A549 (cell line): ENCODE measurements at regions not wholly inside any gene's neighbourhood (a gene's known extent, or its start where the extent isn't known, plus 50 kb on each side); places are given as distances from the start of the nearest gene placed in this dataset.

ENCODE experiments used
- CTCF ChIP-seq: fragments of >200 bp; sonication (Bioruptor Twin); formaldehyde crosslinking; IDR thresholded peaks from 3 replicates; pipeline ENCODE4 v1.5.1; 2016
- MAX ChIP-seq: IDR thresholded peaks from 2 replicates; pipeline ENCODE4 v1.6.1; 2012
- MAZ ChIP-seq: fragments of 150-350 bp; IDR thresholded peaks from 2 replicates; pipeline ENCODE4 v1.6.1; 2014; ENCODE audit warnings: antibody characterized with exemption, low read depth, low read length, borderline replicate concordance
- MYC ChIP-seq: IDR thresholded peaks from 2 replicates; pipeline ENCODE4 v1.6.1; 2012; ENCODE audit warnings: mild to moderate bottlenecking, inconsistent platforms, low read length, improper control_type of control experiment, borderline replicate concordance
- NR3C1 ChIP-seq: fragments of >200 bp; sonication (Bioruptor Twin); formaldehyde crosslinking; IDR thresholded peaks from 3 replicates; pipeline ENCODE4 v1.6.1; 2017
- POLR2A ChIP-seq: IDR thresholded peaks from 2 replicates; pipeline ENCODE4 v1.6.1; 2012; ENCODE audit warnings: mild to moderate bottlenecking, low read length
- RCOR1 ChIP-seq: fragments of 150-350 bp; IDR thresholded peaks from 2 replicates; pipeline ENCODE4 v1.6.1; 2014; ENCODE audit warnings: antibody characterized with exemption, low read length, low read depth
- RNF2 ChIP-seq: fragments of 200-600 bp; sonication (generic); IDR thresholded peaks from 2 replicates; pipeline ENCODE4 v1.6.1; 2016; ENCODE audit warnings: low read depth, mild to moderate bottlenecking, antibody characterized with exemption, moderate library complexity, borderline replicate concordance
- TF ChIP-seq, protein P1 (sequence below): fragments of 450-650 bp; IDR thresholded peaks from 2 replicates; pipeline ENCODE4 v1.6.1; 2014; ENCODE audit warnings: antibody characterized with exemption

GRCh38 chr11:106514706-106515105 is 437.2 kb downstream of the AASDHPPT start:
- no peak for TF ChIP-seq POLR2A
- TF ChIP-seq MYC, result no peak
- no peak for TF ChIP-seq RNF2
- TF ChIP-seq RCOR1, result no peak
- TF ChIP-seq MAZ, result no peak
- TF ChIP-seq CTCF, result no peak
- no peak for TF ChIP-seq MAX
- no peak for TF ChIP-seq NR3C1
- TF ChIP-seq, protein P1, sequence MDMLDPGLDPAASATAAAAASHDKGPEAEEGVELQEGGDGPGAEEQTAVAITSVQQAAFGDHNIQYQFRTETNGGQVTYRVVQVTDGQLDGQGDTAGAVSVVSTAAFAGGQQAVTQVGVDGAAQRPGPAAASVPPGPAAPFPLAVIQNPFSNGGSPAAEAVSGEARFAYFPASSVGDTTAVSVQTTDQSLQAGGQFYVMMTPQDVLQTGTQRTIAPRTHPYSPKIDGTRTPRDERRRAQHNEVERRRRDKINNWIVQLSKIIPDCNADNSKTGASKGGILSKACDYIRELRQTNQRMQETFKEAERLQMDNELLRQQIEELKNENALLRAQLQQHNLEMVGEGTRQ, result no peak
